MM.1S (cell line): ENCODE measurements at regions not wholly inside any gene's neighbourhood (a gene's known extent, or its start where the extent isn't known, plus 50 kb on each side); places are given as distances from the start of the nearest gene placed in this dataset.

Experiments used
- CTCF ChIP-seq: fragments of 300-600 bp; sonication (generic); IDR thresholded peaks from 2 replicates; pipeline ENCODE4 v1.5.1; 2016; ENCODE audit warnings: antibody characterized with exemption, low read length, mixed read lengths
- EZH2 ChIP-seq: fragments of 300-600 bp; sonication (generic); optimal IDR thresholded peaks from 2 replicates; pipeline ENCODE3; 2017; ENCODE audit warnings: low read depth, mild to moderate bottlenecking, antibody characterized with exemption, low read length, mixed read lengths

GRCh38 chr1:38693031-38693430, 166.5 kb downstream of the RRAGC start:
- TF ChIP-seq CTCF (no peak), EZH2 (no peak)
